ENCODE measurements at regions not wholly inside any gene's neighbourhood (a gene's known extent, or its start where the extent isn't known, plus 50 kb on each side); places are given as distances from the start of the nearest gene placed in this dataset.
A peak's percentile ranks its signal among the peaks of the same experiment; 100 is the strongest.
"Not testable (repeated sequence)": the region's sequence is repeated elsewhere in the genome, so short reads cannot be mapped to it uniquely, and the experiment has no call there.

- no peak for DNase-seq
Measured at GRCh38 chr7:12007576-12007975, 175.6 kb upstream of the THSD7A start.

- no peak for DNase-seq
Measured at GRCh38 chr7:12013983-12014382, 182.0 kb upstream of the THSD7A start.

- DNase-seq, result no peak
Measured at GRCh38 chr7:12016439-12016838, 184.4 kb upstream of the THSD7A start.

GRCh38 chr7:12017046-12017445 is 185.0 kb upstream of the THSD7A start:
- no peak for DNase-seq

GRCh38 chr7:12022011-12022410 is 189.1 kb upstream of the TMEM106B start:
- DNase-seq, result not testable (repeated sequence)

- DNase-seq, result peak; percentile 18
Measured at GRCh38 chr7:12025246-12025645, 185.8 kb upstream of the TMEM106B start.

- peak; percentile 74 for DNase-seq
Measured at GRCh38 chr7:12028508-12028907, 182.6 kb upstream of the TMEM106B start.

GRCh38 chr7:12030116-12030515 is 181.0 kb upstream of the TMEM106B start:
- DNase-seq, result peak; percentile 60

GRCh38 chr7:12031186-12031585 is 179.9 kb upstream of the TMEM106B start:
- DNase-seq, result peak; percentile 35

- DNase-seq, result peak; percentile 79
Measured at GRCh38 chr7:12031638-12032037, 179.5 kb upstream of the TMEM106B start.

- DNase-seq, result peak; percentile 25
Measured at GRCh38 chr7:12032146-12032545, 178.9 kb upstream of the TMEM106B start.

- DNase-seq, result peak; percentile 50
Measured at GRCh38 chr7:12043457-12043856, 167.6 kb upstream of the TMEM106B start.

- no peak for DNase-seq
Measured at GRCh38 chr7:12052211-12052610, 158.9 kb upstream of the TMEM106B start.

- no peak for DNase-seq
Measured at GRCh38 chr7:12053561-12053960, 157.5 kb upstream of the TMEM106B start.

GRCh38 chr7:12054830-12055229 is 156.3 kb upstream of the TMEM106B start:
- no peak for DNase-seq

- DNase-seq, result no peak
Measured at GRCh38 chr7:12056381-12056780, 154.7 kb upstream of the TMEM106B start.

- no peak for DNase-seq
Measured at GRCh38 chr7:12056977-12057376, 154.1 kb upstream of the TMEM106B start.

- DNase-seq, result no peak
Measured at GRCh38 chr7:12062062-12062461, 149.0 kb upstream of the TMEM106B start.

- DNase-seq, result no peak
Measured at GRCh38 chr7:12064586-12065127, 146.4 kb upstream of the TMEM106B start.

GRCh38 chr7:12066004-12066403 is 145.1 kb upstream of the TMEM106B start:
- DNase-seq, result no peak

- DNase-seq, result no peak
Measured at GRCh38 chr7:12066521-12066920, 144.6 kb upstream of the TMEM106B start.

GRCh38 chr7:12067156-12067831 is 143.8 kb upstream of the TMEM106B start:
- peak; percentile 46 for DNase-seq

- DNase-seq, result no peak
Measured at GRCh38 chr7:12069757-12070156, 141.3 kb upstream of the TMEM106B start.

- DNase-seq, result no peak
Measured at GRCh38 chr7:12074889-12075288, 136.2 kb upstream of the TMEM106B start.

- no peak for DNase-seq
Measured at GRCh38 chr7:12080006-12080405, 131.1 kb upstream of the TMEM106B start.

Data from fibroblast of upper back skin (primary cell).